ENCODE measurements at regions not wholly inside any gene's neighbourhood (a gene's known extent, or its start where the extent isn't known, plus 50 kb on each side); places are given as distances from the start of the nearest gene placed in this dataset.

GRCh38 chr10:113294868-113295267 lies 258.0 kb upstream of the HABP2 start:
- H3K4me3 Mint-ChIP-seq (ENCODE audit: low read depth): no peak overlapping the region
- H3K4me1 Mint-ChIP-seq (ENCODE audit: low read depth): peaks cover 10% of the 10 kb centered on the region
- no peak overlapping the region for H3K27ac Mint-ChIP-seq
- no peak for TF ChIP-seq CTCF (IDR thresholded peaks at IDR 0.05; ENCODE audit: unreplicated experiment)
- H3K27me3 Mint-ChIP-seq: peaks cover 5% of the 10 kb centered on the region
- no peaks in the 10 kb centered on the region for H3K9me3 Mint-ChIP-seq (ENCODE audit: low read depth)
- H3K36me3 Mint-ChIP-seq (ENCODE audit: insufficient read depth): no peaks in the 10 kb centered on the region
- no peak for DNase-seq (ENCODE audit: low spot score, unreplicated experiment)

GRCh38 chr10:113297226-113297625 lies 255.6 kb upstream of the HABP2 start:
- H3K9me3 Mint-ChIP-seq (ENCODE audit: low read depth): no peaks in the 10 kb centered on the region
- peaks cover 10% of the 10 kb centered on the region for H3K4me1 Mint-ChIP-seq (ENCODE audit: low read depth)
- TF ChIP-seq CTCF (IDR thresholded peaks at IDR 0.05; ENCODE audit: unreplicated experiment): no peak
- DNase-seq (ENCODE audit: low spot score, unreplicated experiment): no peak
- H3K36me3 Mint-ChIP-seq (ENCODE audit: insufficient read depth): no peaks in the 10 kb centered on the region
- no peak overlapping the region for H3K27ac Mint-ChIP-seq
- H3K27me3 Mint-ChIP-seq: no peaks in the 10 kb centered on the region
- H3K4me3 Mint-ChIP-seq (ENCODE audit: low read depth): no peak overlapping the region

GRCh38 chr10:113298616-113299015 lies 254.2 kb upstream of the HABP2 start:
- Mint-ChIP-seq H3K36me3 (ENCODE audit: insufficient read depth) (no peaks in the 10 kb centered on the region), H3K27ac (no peak overlapping the region), H3K27me3 (no peaks in the 10 kb centered on the region), H3K4me1 (ENCODE audit: low read depth) (peaks cover 14% of the 10 kb centered on the region), H3K4me3 (ENCODE audit: low read depth) (no peak overlapping the region), H3K9me3 (ENCODE audit: low read depth) (no peaks in the 10 kb centered on the region)
- no peak for DNase-seq (ENCODE audit: low spot score, unreplicated experiment)
- TF ChIP-seq CTCF (IDR thresholded peaks at IDR 0.05; ENCODE audit: unreplicated experiment): no peak

GRCh38 chr10:113300201-113300600 lies 252.7 kb upstream of the HABP2 start:
- Mint-ChIP-seq H3K4me3 (ENCODE audit: low read depth) (no peak overlapping the region), H3K27me3 (no peaks in the 10 kb centered on the region), H3K9me3 (ENCODE audit: low read depth) (no peaks in the 10 kb centered on the region), H3K27ac (no peak overlapping the region), H3K36me3 (ENCODE audit: insufficient read depth) (no peaks in the 10 kb centered on the region), H3K4me1 (ENCODE audit: low read depth) (peaks cover 27% of the 10 kb centered on the region)
- no peak for DNase-seq (ENCODE audit: low spot score, unreplicated experiment)
- TF ChIP-seq CTCF (IDR thresholded peaks at IDR 0.05; ENCODE audit: unreplicated experiment): no peak

GRCh38 chr10:113300617-113301016 lies 252.2 kb upstream of the HABP2 start:
- H3K4me3 Mint-ChIP-seq (ENCODE audit: low read depth): no peak overlapping the region
- H3K36me3 Mint-ChIP-seq (ENCODE audit: insufficient read depth): no peaks in the 10 kb centered on the region
- no peak for DNase-seq (ENCODE audit: low spot score, unreplicated experiment)
- no peak for TF ChIP-seq CTCF (IDR thresholded peaks at IDR 0.05; ENCODE audit: unreplicated experiment)
- no peaks in the 10 kb centered on the region for H3K27me3 Mint-ChIP-seq
- no peaks in the 10 kb centered on the region for H3K9me3 Mint-ChIP-seq (ENCODE audit: low read depth)
- H3K4me1 Mint-ChIP-seq (ENCODE audit: low read depth): peaks cover 28% of the 10 kb centered on the region
- no peak overlapping the region for H3K27ac Mint-ChIP-seq
